ENCODE measurements at regions not wholly inside any gene's neighbourhood (a gene's known extent, or its start where the extent isn't known, plus 50 kb on each side); places are given as distances from the start of the nearest gene placed in this dataset.
"Not testable (repeated sequence)": the region's sequence is repeated elsewhere in the genome, so short reads cannot be mapped to it uniquely, and the experiment has no call there.

DNA sequence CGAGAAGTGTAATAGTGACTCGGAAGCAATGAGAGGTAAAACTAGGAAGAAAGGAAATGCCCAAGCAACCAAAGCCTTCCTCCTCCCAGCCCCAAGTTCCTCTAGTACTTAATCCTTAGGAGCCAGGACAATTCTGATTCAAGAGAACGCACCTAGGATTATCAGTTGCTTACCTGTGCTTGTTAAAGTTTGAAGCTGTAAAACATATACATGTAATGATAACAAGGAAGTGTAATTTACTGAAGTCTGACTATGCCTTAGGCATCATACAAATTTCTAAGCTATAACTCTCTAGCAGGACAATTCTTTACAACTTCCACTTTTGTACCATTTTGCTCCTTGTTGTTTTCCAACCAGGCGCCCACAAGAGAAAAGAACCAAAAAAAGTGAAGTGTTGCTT is 92.8 kb upstream of the OSBPL8 start:
- TF ChIP-seq, protein P1, sequence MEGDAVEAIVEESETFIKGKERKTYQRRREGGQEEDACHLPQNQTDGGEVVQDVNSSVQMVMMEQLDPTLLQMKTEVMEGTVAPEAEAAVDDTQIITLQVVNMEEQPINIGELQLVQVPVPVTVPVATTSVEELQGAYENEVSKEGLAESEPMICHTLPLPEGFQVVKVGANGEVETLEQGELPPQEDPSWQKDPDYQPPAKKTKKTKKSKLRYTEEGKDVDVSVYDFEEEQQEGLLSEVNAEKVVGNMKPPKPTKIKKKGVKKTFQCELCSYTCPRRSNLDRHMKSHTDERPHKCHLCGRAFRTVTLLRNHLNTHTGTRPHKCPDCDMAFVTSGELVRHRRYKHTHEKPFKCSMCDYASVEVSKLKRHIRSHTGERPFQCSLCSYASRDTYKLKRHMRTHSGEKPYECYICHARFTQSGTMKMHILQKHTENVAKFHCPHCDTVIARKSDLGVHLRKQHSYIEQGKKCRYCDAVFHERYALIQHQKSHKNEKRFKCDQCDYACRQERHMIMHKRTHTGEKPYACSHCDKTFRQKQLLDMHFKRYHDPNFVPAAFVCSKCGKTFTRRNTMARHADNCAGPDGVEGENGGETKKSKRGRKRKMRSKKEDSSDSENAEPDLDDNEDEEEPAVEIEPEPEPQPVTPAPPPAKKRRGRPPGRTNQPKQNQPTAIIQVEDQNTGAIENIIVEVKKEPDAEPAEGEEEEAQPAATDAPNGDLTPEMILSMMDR (conservative IDR thresholded peaks at IDR 0.05) = no peak
- H3K27ac ChIP-seq = no peak overlapping the region

DNA sequence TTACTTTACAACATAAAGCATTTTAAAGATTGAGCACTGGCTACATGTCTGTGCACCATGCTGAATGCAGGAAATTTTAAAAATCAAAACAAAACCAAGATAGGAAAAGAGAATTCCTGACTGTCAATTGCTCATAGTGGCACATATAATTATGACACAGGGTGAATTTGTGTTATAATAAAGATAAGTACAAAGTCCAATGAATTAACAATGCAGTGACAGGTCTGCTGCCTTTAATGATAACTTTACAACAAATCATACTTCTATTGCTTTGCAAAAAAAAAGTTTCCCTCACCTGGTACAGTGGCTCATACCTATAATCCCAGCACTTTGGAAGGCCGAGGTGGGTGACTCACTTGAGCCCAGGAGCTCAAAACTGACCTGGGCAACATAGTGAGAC is 93.8 kb upstream of the OSBPL8 start:
- TF ChIP-seq, protein P1 (conservative IDR thresholded peaks at IDR 0.05) = no peak
- H3K27ac ChIP-seq = no peak overlapping the region

DNA sequence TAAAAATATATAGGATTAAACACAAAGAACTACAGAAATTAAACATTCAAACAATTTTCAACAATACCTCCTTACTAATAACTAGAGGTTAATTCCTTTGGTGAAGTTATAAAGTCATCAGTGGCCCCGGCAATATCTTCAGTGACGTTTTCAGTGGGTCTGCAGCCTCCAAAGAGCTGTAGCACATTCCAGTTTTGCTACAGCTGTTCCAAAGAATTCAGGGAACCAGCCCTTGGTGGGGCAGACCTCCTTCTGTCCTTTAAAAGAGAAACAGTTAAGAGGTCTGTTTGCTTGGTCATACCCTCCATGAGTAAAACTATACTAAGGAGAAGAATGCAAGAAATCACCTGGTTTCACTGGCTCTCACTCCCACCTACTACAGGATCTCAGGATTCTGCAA is 99.2 kb upstream of the ZDHHC17 start:
- TF ChIP-seq, protein P1 (conservative IDR thresholded peaks at IDR 0.05) = no peak
- no peak overlapping the region for H3K27ac ChIP-seq

DNA sequence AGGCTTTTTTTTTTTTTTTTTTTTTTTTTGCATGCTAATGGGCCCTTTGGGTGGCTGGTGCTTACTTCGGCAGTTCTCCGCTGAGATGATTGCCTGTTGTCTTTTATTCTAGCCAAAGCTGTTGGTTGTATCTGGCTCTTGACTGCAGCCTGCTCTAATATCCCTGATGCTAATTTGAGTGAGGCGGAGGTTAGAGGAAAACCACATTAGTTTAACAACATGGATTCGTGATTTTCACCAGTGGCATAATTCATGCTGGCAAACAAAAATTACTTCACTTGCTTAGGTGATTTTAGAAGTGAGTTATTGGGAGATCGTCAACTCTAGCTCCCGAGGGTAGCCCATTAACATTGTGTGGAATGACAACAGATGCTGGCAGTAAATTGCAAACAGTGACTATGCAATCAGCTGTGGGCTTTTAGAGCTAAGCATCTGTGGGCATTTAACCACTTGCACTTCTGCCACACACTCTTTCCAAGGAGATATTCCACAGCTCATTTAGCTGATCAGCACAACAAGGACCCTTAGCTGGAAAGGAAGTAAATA is 97.6 kb upstream of the ZDHHC17 start:
- TF ChIP-seq, protein P1 (conservative IDR thresholded peaks at IDR 0.05) = no peak
- no peak overlapping the region for H3K27ac ChIP-seq

DNA sequence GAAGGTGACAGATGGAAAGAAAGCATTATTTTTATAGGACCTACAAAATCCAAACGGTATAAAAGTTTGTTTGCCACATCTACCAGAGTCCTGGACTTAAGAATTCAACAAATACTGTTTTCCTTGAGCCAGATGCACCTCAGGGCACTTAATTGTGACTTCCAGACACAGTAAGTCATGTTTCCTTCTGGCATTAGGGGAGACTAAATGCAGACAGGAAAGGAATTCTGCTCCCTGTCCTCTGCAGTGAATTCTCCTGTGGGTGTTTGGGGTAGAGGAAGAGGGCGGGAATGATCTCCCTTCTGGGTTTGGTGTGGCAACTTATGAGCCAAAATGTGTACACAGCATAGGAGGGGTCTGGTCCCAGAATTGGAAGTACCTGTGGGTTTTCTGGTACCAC is 93.9 kb upstream of the ZDHHC17 start:
- no peak overlapping the region for H3K27ac ChIP-seq
- TF ChIP-seq, protein P1 (conservative IDR thresholded peaks at IDR 0.05) = no peak

DNA sequence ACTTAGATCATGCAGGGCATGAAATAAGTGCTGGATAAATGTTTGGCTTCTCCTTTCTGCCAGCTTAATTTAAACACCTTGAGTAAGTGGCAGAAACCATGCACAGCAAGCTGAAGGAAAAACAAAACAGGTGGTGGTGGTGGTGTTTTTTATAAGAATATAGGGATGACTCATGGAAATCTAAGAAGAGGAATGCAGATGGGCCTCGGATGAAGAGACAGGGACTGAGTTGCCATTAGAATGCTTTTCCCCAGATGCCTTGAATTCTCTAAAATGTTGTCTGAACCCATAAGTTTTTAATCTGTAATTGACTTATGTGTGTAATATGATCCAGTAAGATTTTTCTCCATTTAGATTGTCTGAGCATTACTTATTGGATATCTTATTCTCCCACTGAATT is 93.1 kb upstream of the ZDHHC17 start:
- no peak overlapping the region for H3K27ac ChIP-seq
- TF ChIP-seq, protein P1 (conservative IDR thresholded peaks at IDR 0.05) = no peak

DNA sequence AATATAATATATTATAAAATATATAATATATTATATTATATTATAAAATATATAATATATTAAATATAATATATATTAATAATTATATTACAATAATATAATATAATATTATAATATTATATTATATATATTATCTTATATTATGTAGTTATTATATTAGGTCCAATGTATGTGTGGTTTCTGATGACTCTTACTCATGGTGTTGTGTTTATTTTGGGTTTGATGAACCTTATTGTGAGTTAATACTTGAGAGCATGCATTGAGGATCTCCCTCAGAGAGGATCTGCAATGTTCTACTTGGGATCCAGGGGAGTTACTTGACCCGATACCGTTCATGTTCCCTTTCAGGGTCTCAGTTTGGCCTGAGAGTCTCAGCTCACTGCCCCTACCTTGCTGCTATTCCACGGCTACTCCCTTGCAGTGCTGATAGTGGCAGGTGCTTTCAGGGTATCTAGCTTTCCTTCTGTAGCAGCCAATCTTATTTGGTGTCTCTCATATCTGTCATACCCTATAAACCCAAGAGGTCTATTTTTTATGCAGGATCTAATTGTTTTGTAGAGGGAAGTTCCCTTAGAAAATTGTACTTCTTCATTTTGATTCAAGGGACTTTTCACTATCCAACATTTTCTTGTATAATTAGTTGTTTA is 89.1 kb upstream of the ZDHHC17 start:
- H3K27ac ChIP-seq = no peak overlapping the region
- TF ChIP-seq, protein P1 (conservative IDR thresholded peaks at IDR 0.05) = no peak

DNA sequence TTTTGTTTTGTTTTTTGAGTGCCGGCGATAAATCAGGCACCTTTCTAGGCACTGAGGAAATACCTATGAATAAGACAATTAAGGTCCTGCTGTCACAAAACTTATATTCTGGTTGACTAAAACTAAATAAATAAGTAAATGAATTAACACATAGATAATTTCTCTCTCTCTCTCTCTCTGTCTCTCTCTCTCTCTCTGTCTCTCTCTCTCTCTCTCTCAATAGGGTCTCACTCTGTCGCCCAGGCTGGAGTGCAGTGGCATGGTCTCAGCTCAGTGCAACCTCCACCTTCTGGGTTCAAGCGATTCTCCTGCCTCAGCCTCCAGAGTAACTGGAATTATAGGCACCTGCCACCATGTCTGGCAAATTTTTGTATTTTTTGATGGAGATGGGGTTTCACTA is 87.7 kb upstream of the ZDHHC17 start:
- H3K27ac ChIP-seq = not testable (repeated sequence)

Measured in VCaP (cell line).